ENCODE measurements at regions not wholly inside any gene's neighbourhood (a gene's known extent, or its start where the extent isn't known, plus 50 kb on each side); places are given as distances from the start of the nearest gene placed in this dataset.

- no peak for TF ChIP-seq CTCF (IDR thresholded peaks at IDR 0.05)
- no peak for TF ChIP-seq ZFX (IDR thresholded peaks at IDR 0.05; ENCODE audit: borderline replicate concordance)
Observed at GRCh38 chr3:150127011-150127490, 156.4 kb upstream of the PFN2 start.

Data from 22Rv1 (cell line).